ENCODE measurements at regions not wholly inside any gene's neighbourhood (a gene's known extent, or its start where the extent isn't known, plus 50 kb on each side); places are given as distances from the start of the nearest gene placed in this dataset.
"Not testable (repeated sequence)": the region's sequence is repeated elsewhere in the genome, so short reads cannot be mapped to it uniquely, and the experiment has no call there.

- no peak for DNase-seq
These were observed 54.7 kb upstream of the PGM2 start for GRCh38 chr4:37771771-37772170.

DNA sequence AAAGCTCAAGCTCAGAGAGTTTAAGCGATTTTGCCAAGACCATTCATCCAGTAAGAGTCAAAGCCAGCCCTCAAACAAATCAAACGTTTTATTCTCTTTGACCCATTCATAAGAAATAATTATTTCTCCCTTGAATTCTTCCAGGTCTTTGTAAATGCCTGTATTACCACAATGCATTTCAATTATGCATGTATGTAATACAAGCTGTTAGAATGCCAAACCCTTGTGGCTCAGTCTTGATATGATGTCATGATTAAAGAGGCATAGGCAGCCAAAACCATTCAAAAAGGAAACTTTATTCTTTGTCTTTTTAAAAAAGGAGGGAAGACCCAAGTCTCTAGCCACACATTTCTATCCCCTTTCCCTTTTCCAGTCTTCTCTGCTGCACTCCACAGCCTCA, 56.5 kb upstream of the PGM2 start:
- DNase-seq, result no peak

- no peak for DNase-seq
These were observed 57.0 kb upstream of the PGM2 start for GRCh38 chr4:37769391-37769989.

GRCh38 chr4:37767546-37767945, 58.9 kb upstream of the PGM2 start:
- peak; percentile 9 to 62 for DNase-seq

DNA sequence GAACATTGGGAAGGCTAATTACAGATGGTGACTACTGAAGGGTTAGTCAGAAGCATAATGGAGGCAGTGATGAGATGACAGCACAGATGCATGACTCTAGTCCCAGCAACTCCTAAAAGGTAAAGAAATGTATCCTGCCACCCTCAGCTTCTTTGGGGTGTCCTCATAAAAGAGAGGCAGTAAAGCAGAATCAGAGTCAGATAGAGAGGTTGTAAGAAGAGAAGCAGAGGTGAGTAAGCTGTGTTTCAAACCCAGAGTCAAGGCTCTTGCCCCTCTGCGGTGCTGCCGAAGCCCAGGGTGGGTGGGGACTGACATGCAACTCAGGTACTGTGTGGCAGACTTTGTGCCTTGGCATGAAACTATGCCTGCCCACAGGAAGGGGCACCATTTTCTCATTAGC, 59.5 kb upstream of the PGM2 start:
- DNase-seq, result no peak

GRCh38 chr4:37765741-37766140, 60.7 kb upstream of the PGM2 start:
- peak in 1 of 2 experiments; percentile 21 for DNase-seq

DNA sequence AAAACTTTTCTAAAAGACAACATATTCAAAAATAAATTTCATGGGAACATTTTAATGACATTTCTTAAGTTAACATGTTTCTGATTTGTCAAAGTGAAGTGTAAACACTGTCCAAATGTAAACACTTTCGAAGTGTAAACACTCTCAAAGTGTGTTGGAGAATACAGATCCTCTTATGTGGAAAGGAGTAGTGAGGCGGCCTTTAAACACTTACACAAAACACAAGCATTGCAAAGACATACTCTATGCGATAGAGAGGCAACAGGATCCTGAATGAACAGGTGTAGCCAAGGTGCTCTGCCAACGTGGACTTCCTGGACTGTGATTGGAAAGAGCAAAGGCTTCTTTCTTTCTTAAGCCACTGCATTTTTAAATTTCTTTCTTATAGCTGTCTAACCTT, 62.7 kb upstream of the PGM2 start:
- DNase-seq, result no peak

DNA sequence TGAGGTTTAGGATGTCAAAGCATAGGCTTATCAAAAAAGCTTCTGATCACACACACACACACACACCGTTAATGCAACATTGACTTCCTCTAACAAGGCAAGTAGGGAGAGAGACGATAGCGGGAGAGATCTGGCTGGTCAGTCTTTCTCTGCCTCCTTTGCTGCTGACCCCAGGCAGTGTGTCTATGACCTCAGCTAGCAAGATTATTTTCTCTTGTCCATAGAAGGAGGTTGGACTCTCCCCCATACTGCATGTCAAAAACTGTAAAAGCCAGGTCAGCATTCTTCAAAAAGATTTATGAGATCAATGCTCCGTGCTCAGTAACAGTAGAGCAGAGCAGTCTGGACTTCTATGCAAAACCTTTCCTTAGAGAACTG, 63.5 kb upstream of the PGM2 start:
- DNase-seq, result no peak

GRCh38 chr4:37762294-37762990, 64.0 kb upstream of the PGM2 start:
- no peak for DNase-seq

DNA sequence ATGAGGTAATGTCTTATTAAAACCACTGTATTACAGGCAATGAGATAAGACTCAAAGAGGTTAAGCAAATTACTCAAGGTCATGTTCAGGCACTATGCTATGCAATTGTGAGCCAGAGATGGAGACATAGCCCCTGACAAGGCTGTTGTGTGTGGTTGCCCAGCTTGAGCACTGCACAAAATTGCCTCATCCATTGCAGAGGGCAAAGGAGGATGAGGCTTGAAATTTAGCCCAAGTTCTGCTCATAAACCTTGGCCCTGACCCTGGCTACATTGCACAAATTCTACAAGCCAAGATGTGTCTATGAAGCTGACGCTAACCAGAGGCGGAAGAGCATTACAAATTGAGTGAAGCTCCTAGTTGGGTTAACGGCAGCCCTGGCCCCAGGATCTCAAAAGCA, 65.6 kb upstream of the PGM2 start:
- DNase-seq, result no peak

GRCh38 chr4:37759833-37760232, 66.7 kb upstream of the PGM2 start:
- DNase-seq, result no peak

- no peak for DNase-seq
These were observed 68.3 kb upstream of the PGM2 start for GRCh38 chr4:37758226-37758625.

GRCh38 chr4:37757761-37758160, 68.7 kb upstream of the PGM2 start:
- DNase-seq, result no peak

DNA sequence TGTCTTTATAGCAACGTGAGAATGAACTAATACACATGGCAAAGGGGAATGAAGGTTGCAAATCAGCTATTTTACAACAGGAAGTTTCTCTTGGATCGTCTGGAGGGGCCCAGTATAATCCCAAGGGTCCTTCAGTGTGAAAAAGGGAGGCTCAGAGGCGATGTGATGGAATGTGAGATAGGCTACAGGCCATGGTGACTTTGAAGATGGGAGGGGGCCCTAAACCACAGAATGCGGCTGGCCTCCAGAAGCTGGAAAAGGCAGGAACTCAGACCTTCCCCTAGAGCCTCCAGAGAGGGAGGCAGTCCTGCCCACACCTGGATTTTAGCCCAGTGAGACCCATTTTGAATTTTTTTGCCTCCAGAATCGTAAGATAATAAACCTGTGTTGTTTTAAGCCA, 69.4 kb upstream of the PGM2 start:
- DNase-seq, result no peak

DNA sequence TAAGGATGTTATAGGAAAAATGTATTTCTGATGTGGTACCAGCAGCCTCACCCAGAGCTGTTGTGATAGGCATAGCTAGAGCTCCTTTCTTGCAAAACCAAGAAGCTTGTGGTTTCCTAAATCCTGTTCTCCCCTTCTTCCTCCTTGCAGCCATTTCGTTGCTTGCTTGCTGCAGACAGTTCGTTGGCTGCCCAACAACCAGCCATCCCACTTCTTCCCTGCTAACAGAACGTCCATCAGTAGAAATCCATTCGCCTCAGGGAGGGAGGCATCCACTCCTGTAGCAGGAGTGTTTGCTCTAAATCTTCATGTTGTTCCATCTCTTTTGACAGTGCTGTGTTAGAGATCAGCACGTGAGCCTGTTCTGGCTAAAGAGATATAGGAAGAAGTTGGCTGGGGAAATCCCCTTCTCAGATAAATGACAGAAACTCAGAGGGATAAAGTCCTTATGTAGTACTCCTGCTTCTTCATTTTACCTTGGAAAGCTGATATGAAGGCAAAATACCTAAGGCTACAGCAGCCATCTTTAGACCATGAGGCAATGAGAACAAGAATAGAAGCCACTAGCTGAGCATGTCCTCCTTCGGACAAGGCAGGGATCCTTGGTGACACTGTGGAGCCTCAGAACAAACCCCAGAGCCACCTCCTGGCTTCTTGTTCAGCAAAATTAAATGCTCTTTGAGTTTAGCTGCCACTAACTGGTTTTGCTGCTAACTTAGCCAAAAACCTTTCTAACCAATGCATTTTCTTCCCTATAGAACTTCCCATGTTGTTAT, 68.4 kb upstream of the RELL1 start:
- DNase-seq, result no peak

- DNase-seq, result peak in 1 of 2 experiments; percentile 24
These were observed 63.3 kb upstream of the RELL1 start for GRCh38 chr4:37749398-37749988.

GRCh38 chr4:37748485-37748884, 62.3 kb upstream of the RELL1 start:
- DNase-seq, result no peak

- DNase-seq, result no peak
These were observed 61.7 kb upstream of the RELL1 start for GRCh38 chr4:37747772-37748330.

DNA sequence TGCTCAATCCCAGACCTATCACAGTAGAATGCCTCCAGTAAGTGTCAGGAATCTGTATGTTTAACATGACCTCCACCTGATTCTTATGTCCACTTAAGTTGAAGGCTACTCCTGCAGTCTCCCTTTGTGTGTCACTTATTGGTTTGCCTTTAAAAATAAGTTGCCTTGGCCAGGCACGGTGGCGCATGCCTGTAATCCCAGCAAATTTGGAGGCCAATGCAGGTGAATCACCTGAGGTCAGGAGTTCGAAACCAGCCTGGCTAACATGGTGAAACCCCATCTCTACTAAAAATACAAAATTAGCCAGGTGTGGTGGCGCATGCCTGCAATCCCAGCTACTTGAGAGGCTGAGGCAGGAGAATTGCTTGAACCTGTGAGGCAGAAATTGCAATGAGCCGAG, 60.7 kb upstream of the RELL1 start:
- DNase-seq, result not testable (repeated sequence)

- no peak for DNase-seq
These were observed 59.8 kb upstream of the RELL1 start for GRCh38 chr4:37745946-37746345.

DNA sequence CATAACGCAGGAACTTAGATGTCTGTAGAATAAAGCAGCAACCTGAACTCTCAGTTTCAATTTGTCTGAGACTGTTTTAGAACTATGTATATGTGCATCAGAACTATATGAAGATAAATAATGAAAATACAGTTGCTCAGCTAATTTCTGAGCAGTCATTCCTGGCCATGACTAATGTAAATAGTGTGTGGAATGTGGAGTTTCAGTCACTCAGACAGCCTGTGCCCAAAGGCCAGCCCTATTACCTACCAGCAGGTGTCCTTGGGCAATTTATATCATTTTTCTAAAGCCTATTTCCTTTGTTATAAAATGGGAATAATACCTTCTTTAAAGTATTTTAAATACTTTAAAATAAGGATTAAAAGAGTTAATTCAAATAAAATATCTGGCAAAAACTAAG, 56.0 kb upstream of the RELL1 start:
- DNase-seq, result no peak

- DNase-seq, result no peak
These were observed 55.4 kb upstream of the RELL1 start for GRCh38 chr4:37741564-37741963.

- no peak for DNase-seq
These were observed 54.4 kb upstream of the RELL1 start for GRCh38 chr4:37740546-37740945.

- DNase-seq, result no peak
These were observed 51.3 kb upstream of the RELL1 start for GRCh38 chr4:37737466-37737865.

All from NCI-H526 (cell line).